ENCODE measurements at regions not wholly inside any gene's neighbourhood (a gene's known extent, or its start where the extent isn't known, plus 50 kb on each side); places are given as distances from the start of the nearest gene placed in this dataset.
"Not testable (repeated sequence)": the region's sequence is repeated elsewhere in the genome, so short reads cannot be mapped to it uniquely, and the experiment has no call there.

GRCh38 chr9:87781331-87781730 is 55.4 kb downstream of the CTSL start:
- DNase-seq: no peak

GRCh38 chr9:87783180-87783579 is 57.3 kb downstream of the CTSL start:
- DNase-seq: no peak

GRCh38 chr9:87785315-87785970 is 59.5 kb downstream of the CTSL start:
- not testable (repeated sequence) for DNase-seq

- no peak for DNase-seq
Measured at GRCh38 chr9:87786423-87786822, 60.5 kb downstream of the CTSL start.

GRCh38 chr9:87786876-87787275 is 61.0 kb downstream of the CTSL start:
- DNase-seq: no peak

GRCh38 chr9:87787735-87788134 is 61.8 kb downstream of the CTSL start:
- DNase-seq: no peak

GRCh38 chr9:87792831-87793288 is 66.9 kb downstream of the CTSL start:
- no peak for DNase-seq

GRCh38 chr9:87793292-87793691 is 67.4 kb downstream of the CTSL start:
- no peak for DNase-seq

GRCh38 chr9:87795178-87795577 is 69.3 kb downstream of the CTSL start:
- DNase-seq: no peak

- no peak for DNase-seq
Measured at GRCh38 chr9:87796196-87796595, 70.3 kb downstream of the CTSL start.

- DNase-seq: no peak
Measured at GRCh38 chr9:87798261-87798833, 72.4 kb downstream of the CTSL start.

GRCh38 chr9:87799503-87799902 is 73.6 kb downstream of the CTSL start:
- no peak for DNase-seq

GRCh38 chr9:87800456-87800855 is 74.5 kb downstream of the CTSL start:
- no peak for DNase-seq

- DNase-seq: no peak
Measured at GRCh38 chr9:87801013-87801412, 75.1 kb downstream of the CTSL start.

- no peak for DNase-seq
Measured at GRCh38 chr9:87803166-87803565, 77.2 kb downstream of the CTSL start.

- no peak for DNase-seq
Measured at GRCh38 chr9:87803623-87804345, 77.9 kb downstream of the CTSL start.

- no peak for DNase-seq
Measured at GRCh38 chr9:87805259-87805658, 77.4 kb upstream of the SPATA31E1 start.

GRCh38 chr9:87810008-87810407 is 72.7 kb upstream of the SPATA31E1 start:
- DNase-seq: no peak

- DNase-seq: no peak
Measured at GRCh38 chr9:87810679-87811178, 71.9 kb upstream of the SPATA31E1 start.

- no peak for DNase-seq
Measured at GRCh38 chr9:87812375-87813118, 70.1 kb upstream of the SPATA31E1 start.

- DNase-seq: no peak
Measured at GRCh38 chr9:87813119-87813463, 69.6 kb upstream of the SPATA31E1 start.

- peak; percentile 11 for DNase-seq
Measured at GRCh38 chr9:87816036-87816435, 66.6 kb upstream of the SPATA31E1 start.

- DNase-seq: no peak
Measured at GRCh38 chr9:87818308-87818707, 64.4 kb upstream of the SPATA31E1 start.
